RPMI7951 (cell line): ENCODE measurements at regions not wholly inside any gene's neighbourhood (a gene's known extent, or its start where the extent isn't known, plus 50 kb on each side); places are given as distances from the start of the nearest gene placed in this dataset.
"Not testable (repeated sequence)": the region's sequence is repeated elsewhere in the genome, so short reads cannot be mapped to it uniquely, and the experiment has no call there.

Experiments
- DNase-seq: peaks from one replicate; pipeline ENCODE4 v3.0.0-alpha.2; 2012; ENCODE audit warnings: low read depth

DNA sequence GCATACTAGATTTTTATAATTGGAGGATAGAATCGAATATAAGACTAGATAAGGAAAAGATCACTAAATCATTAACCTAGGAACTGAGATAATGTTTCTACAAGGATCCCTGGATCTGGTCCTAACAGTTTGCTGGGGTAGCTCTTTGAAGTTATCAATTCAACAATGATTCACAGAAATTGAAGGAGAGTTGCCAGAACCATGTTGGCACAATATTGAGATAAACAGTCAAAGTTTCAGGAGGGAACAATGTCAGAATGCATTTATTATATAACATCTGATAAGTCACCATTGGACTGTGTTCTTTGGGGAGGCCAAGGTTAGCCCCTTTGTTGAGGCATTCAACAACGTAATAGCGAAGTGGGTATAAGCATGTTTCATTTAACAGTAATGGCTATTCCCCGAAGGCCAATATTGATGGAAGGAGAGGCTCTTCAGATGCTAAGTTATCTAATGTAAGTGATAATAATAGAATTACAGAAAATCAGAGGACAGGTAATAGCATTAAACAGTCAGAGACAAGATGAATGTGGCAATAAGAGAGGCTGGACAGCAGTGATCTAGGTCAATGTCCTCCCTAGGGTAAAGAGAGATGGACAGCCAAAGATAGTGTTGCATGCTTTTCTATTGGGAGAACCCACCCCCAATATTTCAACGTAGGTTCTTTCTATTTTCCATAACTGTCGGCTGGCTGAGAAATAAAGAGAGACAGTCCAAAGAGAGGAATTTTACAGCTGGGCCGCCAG, 604.8 kb upstream of the GYPC start:
- DNase-seq: no peak

DNA sequence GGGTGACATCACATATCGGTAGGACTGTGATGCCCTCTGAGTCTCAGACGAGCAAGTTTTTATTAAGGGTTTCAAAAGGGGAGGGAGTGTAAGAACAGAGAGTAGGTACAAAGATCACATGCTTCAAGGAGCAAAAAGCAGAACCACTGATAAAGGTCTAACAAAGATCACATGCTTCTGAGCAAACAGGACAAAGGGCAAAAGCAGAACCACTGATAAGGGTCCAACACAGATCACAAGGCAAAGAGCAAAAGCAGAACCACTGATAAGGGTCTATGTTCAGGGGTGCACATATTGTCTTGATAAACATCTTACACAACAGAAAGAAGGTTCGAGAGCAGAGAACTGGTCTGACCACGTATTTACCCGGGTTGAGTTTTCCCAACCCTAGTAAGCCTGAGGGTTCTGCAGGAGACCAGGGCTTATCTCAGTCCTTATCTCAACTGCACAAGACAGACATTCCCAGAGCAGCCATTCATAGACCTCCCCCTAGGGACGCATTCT, 604.2 kb upstream of the GYPC start:
- DNase-seq: not testable (repeated sequence)

DNA sequence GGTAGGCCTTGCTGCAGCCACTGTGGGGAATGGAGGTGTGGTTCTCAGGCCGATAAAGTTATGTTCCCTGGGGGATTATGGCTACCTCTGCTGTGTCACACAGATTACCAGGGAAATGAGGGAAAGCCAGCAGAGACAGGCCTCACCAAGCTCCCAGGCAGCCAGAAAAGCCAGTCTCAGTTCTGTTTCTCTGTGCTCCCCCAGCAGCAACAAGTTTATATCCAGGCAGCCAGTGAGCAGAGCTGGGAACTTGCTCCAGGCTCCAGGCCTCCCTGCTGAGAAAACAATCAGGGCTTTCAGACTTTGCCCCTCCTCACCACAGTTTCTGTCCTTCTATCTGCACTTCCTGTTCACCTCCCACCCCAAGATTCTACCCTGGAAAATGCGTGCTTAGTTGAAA, 596.6 kb upstream of the GYPC start:
- DNase-seq: no peak

DNA sequence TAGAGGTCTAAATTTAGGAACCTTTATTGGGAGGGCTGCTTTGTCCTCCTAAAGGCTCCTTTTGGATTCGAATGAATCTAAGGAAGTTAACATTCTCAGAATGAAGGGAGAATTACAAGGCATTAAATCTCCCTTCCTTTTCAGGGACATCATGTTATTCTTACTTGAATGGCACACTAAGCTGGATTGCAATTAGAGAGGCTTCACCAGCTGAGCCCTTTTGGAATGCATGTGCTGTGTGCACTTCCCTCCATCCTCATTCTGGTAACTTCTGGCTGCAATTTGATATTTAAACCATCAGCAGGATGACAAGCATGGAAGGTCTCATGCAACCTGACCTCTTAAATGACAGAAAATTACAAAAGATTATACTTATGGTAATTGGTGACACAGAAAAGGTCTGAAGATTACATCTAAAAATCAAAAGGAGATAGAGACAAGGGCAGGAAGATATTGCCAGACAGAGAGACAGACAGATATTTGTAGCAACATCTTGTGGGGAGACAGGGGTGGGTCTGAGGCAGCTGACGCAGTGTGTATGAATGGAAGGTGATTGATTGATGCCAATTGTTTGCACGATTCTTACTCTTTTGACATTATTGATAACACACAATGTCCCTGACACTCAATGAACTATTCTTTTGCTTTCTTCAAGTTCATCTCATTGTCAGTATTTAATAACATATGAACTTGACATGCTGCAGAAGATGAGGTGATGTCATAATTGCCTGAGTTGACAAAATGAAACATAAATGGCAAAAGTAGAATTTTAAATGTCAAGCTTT, 570.8 kb upstream of the GYPC start:
- no peak for DNase-seq

DNA sequence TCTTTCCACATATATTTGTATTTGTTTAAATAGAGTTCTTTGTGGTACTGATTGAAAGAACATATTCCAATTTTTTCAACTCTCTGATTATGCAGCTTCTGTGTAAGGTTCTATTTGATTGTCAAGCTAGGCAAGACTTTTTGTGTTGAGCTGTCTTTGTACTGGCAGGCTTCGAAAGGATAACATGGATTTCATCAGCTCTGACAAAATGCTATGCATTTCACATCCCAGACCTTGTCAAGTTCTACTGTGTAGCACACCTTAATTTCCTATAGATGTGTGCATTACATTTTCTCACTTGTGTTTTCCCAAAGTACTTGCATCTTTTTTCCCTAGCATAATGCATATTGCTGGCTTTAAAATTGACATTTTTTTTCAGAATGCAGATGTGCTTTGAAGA, 555.0 kb upstream of the GYPC start:
- DNase-seq: no peak

DNA sequence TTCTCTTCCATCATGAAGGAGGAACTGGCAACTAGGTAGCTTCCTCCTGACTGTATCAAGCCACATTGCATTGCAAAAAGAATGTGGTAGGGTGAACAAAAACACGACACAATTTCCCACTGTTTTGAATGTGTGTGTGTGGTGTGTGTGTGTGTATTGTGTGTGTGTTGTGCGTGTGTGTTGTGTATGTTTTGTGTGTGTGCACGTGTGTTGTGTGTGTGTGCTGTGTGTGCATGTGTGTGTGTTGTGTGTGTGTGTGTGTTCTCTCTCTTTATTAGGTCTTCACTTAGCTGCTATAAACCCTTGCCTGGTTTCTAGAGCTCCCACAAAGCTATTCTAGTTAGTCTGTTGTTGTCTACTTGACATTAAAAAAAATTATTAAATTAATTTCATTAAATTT, 550.0 kb upstream of the GYPC start:
- no peak for DNase-seq

DNA sequence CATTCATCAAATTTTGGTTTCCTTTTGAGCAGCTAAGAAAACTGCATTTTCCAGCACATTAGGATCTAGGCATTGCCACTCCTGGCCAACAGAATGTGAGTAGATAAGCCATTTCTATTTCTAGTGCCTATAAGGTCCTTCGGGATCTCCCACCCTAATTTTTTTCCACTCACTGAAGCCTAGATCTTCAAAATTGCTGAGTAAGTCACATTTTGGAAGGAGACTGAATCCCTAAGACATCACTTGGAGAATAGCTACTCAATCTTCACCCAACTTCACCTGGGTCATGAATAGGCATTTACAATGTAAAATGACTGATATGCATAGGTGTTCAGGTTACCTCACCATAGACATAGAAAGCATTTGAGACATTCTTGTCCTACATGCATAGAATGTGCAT, 548.1 kb upstream of the GYPC start:
- no peak for DNase-seq

DNA sequence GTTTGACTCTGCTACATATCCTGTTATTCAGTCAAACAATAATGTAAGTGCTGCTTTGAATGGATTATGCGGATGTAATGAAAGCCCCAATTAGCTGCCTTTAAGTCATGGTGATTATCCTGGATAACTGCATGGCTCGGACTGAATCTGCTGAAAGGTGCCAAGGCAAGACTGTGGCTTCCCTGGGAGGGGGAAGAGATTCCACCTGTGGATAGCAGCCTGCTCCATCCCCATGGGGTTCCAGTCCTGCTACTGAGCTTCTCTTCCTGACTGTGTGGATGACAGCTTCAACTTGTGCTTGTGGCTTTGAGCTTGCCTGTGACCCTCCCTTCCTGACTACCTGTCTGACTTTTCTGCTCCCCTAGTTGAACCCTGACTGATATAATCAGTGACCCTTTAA, 540.0 kb upstream of the GYPC start:
- no peak for DNase-seq

DNA sequence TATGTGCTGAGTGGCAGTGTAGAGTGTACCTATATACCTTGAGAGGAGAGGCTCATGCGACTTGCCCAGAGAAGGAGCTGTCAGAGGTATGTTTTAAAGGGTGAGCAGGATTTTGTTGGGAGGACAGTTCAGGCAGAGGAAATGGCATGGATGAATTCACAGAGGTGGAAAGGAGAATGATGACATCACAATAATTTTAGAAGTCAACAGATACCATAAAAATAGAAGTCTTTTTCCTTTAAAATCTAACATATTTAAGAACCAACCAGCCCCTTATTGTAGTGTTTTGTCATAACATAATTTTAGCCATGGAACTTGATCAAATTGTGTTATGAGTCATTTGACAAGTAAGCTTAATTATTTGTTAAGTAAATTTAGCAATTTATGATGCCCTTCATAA, 538.1 kb upstream of the GYPC start:
- DNase-seq: no peak

DNA sequence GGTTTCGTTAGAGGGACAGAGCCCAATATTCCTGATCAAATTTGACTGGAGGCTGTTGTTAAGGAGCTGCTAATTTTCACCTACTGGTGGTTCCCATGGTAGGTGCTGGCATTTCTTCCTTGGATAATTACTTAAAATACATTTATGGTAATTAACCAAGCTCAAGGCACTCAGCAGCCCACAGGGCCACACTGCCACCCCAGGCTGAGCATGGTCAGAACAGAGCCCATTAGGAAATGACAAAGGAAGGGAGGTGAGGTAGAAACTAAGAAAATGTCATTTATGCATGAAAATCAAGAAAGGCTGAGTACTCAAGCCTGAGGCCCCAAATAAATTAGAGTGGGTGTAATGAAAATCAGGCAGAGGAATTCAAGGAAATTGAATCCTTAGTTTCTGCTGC, 510.2 kb upstream of the GYPC start:
- no peak for DNase-seq

DNA sequence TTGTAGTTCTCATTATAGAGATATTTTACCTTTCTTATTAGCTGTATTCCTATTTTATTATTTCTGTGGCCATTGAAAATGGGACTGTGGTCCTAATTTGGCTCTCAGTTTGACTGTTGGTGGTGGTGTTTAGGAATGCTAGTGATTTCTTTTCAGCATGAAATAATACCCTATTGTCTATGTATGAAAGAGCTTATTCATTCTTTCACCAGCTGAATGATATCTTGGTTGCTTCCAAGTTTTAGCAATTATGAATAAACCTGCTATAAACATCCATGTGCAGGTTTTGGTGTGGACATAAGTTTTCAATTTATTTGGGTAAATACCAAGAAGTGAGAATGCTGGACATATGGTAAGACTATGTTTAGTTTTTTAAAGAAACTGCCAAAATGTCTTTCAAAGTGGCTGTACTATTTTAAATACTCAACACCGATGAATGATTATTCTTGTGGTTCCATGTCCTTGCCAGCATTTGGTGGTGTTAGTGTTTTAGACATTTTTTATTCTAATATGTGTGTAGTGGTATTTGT, 501.6 kb upstream of the GYPC start:
- DNase-seq: no peak

DNA sequence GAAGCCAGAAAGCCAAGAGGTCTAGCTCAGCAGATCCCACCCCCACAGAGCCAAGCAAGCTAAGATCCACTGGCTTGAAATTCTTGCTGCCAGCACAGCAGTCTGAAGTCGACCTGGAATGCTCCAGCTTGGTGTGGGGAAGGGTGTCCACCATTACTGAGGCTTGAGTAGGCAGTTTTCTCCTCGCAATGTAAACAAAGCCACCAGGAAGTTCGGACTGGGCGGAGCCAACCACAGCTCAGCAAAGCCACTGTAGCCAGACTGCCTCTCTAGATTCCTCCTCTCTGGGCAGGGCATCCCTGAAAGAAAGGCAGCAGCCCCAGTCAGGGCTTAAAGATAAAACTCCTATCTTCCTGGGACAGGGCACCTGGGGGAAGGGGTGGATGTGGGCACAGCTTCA, 495.0 kb upstream of the GYPC start:
- not testable (repeated sequence) for DNase-seq

DNA sequence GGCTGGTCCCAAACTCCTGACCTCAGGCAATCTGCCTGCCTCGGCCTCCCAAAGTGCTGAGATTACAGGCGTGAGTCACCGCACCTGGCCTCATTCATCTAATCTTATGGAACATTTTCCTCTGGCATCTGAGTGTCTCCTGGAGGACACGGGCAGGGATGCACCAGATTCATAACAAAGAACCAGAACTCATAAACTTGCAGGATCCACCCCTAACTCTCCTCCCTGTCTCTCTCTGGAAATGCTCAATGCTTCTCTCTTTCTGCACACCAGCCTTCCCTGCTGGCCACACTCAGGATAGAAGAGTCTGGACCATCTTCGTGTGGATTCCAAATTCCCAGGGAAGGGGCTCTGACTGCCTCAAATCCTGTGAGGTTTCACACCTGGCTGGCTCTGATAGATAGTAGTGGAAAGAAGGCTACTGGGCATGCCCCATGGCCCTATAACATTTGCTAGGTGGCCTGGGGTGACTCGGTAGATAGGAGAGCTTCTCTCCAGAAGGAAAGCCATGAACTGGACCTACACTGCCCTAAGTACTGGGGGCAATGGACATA, 483.2 kb upstream of the GYPC start:
- DNase-seq: no peak

DNA sequence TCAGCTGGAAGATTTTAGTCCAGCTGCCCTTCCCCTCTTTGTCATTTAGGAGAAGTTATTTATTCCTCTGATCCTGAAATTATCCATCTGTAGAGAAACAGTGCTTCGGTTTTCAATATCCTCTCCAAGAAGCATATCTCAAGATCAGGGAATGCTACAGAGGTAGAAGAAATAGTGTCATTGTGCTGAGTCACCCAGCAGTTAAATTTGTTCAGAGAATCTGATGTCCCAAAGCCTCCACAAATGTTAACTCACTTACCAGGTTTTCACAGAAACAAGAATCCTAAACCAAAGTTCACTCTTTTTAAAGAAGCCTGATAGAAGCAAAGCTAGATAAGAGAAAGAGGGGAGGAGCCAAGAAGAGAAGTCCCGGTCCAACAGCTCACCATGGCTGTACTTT, 480.7 kb upstream of the GYPC start:
- DNase-seq: no peak

DNA sequence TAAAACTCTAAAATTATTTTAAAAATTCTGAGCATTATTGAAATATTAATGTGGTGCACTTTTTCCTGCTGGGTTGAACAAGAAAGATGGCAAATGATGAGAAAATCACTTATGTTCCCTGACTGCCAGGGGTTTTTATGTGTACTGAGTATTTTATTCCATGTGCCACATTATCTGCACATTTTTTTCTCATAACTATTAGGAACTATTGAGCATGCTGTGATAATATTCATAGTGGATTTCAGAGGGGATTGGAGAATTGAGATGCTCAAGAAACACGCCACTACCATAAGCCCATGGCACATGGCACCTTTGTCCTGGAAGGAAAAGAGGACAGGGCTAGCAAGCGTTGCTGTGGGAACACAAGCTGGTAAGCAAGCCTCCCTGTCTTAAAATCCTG, 478.5 kb upstream of the GYPC start:
- DNase-seq: no peak

DNA sequence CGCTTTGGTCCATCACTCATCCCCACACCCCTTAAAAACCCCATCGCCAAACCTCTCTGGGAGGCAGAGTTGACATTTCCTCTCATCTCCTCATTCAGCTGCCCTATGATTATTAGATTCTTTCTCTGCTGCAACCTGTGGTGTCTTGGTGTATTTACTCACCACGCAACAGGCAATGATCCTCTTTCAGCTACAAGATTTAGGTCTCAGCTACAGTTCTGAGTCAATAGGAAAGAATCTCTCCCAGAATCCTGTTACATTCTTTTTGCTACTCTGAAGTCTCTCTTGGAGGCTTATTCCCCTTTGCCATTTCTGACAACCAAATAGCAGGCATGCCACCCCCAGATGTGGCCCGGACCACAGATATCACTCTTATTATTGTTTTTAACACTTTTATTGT, 468.3 kb upstream of the GYPC start:
- no peak for DNase-seq

DNA sequence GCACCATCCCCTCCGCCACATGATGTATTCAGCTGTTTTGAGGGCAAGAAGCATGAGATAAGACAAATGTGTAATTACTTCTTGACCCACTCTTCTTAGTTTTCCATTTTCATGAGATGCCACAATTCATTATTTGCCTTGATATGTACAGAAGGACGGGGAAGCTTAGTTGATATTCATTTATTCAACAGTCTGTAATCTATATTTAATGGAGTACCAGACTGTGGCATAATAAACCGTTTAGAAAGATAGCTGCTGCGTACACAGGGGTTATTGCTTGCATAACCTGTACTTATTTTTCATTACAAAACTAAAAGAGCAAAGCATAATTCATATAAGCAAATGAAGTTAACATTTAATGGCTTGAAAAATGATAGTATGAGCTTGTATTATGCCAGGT, 466.4 kb upstream of the GYPC start:
- no peak for DNase-seq

DNA sequence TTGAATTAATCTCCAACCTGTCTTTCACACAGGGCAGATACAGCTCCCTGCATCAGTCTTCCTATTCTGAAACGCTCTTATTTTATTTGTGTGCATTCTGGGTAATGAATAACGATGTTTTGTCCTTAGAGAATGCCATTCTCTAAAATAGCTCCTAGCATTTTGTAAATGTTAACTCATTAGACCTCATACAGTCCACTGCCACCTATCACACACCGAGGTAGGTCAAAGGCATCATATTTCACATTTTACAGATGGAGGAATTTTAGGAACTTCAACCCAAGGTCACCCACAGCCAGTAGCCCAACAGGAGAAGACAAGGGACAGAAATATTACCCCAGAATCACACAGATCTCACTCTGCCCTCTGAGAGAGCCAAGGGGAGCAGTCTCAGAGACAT, 455.4 kb upstream of the GYPC start:
- DNase-seq: no peak

DNA sequence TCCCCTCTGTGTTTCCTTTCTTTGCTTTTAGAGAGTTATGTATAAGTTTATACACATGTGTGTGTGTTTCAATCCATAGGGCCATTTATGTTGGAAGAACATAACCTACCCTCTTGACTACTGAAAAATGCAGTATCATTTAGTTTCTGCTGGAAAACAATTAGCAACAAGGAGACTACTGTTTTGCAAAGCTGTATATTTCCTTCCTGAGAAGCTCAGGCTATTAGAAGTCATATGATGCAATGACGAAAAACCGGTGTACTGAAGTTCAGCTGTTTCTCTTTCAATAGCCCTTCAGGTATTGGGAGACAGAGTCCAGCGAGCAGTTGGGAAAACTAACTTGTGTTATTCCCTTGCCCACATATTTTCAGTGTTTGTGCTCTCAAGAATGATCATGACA, 447.7 kb upstream of the GYPC start:
- no peak for DNase-seq

DNA sequence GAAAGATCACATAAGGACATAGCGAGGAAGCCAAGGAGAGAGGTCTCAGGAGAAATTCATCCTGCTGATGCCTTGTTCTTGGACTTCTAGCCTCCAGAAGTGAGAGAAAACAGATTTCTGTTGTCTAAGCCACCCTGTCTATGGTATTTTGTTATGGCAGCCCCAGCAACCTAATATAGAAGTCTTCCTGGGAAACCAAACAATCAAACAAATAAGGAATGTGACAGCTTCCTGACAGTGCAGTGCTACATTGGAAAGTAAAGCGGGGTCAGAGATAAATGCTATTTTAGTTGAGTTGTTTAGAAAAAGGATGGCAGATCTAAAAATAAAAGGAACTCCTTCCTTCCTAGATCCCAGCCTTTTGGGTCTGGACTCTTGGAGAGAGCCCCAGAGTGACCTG, 443.2 kb upstream of the GYPC start:
- DNase-seq: no peak

DNA sequence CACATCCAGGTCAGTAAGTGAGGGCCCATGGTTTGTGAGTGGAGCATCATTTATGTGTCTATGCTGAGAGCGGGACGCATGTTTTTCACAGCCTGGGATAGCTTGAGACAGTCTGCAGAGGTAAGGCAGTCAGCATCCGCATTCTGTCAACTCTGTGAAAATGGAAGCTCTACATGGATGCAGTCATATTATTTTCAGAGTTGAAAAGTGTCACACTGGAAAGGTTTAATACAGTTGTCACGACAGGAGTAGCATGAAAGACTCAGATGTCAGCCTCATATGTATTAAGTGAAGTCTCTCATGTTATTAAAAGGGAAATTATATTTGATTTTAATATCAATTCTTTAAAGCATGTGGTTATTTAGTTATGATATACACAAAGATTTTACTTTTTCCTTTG, 436.9 kb upstream of the GYPC start:
- DNase-seq: no peak

DNA sequence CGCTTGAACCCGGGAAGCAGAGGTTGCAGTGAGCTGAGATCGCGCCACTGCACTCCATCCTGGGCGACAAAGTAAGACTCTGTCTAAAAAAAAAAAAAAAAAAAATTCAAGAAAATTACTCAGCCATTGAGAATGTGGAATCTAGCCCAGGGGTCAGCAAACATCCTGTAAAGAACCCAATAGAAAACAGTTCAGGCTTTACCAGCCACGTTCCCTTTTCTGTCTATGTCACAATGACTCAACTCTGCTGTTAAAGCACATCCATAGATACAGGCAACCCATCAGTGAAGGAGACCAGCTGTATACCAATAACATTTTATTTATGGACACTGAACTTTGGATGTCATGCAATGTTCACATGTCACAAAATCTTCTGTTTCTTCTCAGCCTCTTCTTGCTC, 435.6 kb upstream of the GYPC start:
- DNase-seq: peak; percentile 46

DNA sequence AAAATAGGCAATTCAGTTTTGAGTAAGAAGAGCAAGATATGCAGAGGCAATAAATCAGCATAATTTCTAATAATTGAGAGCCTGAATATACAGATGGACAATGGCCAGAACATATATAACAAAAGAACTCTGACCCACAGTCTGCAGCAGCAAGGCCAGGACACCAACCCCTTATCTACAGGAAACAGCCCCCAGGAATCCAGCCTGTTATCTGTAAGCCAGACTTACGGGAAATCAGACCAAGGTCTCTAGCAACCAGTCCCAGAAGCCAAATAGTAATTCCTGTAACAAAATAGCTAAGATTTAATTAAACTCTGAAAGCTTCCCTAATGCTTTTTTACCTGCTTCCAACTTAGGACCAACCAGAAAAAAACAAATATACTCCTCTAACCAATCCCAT, 434.5 kb upstream of the GYPC start:
- no peak for DNase-seq
